GM12864 (cell line): ENCODE measurements at regions not wholly inside any gene's neighbourhood (a gene's known extent, or its start where the extent isn't known, plus 50 kb on each side); places are given as distances from the start of the nearest gene placed in this dataset.

ENCODE experiments used
- DNase-seq: peaks from one replicate; pipeline ENCODE4 v3.0.0-alpha.2; 2011; ENCODE audit warnings: low read depth
- H3K4me3 ChIP-seq: 2 replicates; pipeline ENCODE4 v1.5.1; 2011; ENCODE audit warnings: mild to moderate bottlenecking, low read depth, low read length, control low read depth
- TF ChIP-seq, protein P1 (sequence below): IDR thresholded peaks from 2 replicates; pipeline ENCODE4 v1.5.1; 2011; ENCODE audit warnings: low read depth, mild to moderate bottlenecking, moderate library complexity, low read length, control low read depth, inconsistent platforms; ENCODE audit errors: missing control alignments

DNA sequence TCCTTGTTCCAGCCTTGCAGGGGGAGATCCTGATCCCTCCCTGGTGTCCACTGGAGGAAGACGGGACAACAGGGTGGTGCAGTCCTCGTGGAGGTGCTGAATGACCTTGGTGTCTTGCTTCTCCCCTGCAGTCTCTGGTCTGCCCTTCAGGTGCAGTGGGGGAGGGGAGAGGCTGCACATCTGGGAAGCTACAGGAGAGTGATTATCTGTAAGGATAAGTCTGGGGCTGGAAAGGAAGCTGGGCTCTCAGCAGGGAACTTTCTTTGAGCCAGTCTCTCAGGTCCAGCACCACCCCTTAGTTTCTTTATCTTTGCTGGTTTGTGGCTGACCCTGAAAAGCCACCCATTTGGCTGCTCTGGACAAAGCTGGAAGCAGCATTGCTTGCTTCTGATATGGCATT, 275.6 kb downstream of the CCSER2 start:
- TF ChIP-seq, protein P1, sequence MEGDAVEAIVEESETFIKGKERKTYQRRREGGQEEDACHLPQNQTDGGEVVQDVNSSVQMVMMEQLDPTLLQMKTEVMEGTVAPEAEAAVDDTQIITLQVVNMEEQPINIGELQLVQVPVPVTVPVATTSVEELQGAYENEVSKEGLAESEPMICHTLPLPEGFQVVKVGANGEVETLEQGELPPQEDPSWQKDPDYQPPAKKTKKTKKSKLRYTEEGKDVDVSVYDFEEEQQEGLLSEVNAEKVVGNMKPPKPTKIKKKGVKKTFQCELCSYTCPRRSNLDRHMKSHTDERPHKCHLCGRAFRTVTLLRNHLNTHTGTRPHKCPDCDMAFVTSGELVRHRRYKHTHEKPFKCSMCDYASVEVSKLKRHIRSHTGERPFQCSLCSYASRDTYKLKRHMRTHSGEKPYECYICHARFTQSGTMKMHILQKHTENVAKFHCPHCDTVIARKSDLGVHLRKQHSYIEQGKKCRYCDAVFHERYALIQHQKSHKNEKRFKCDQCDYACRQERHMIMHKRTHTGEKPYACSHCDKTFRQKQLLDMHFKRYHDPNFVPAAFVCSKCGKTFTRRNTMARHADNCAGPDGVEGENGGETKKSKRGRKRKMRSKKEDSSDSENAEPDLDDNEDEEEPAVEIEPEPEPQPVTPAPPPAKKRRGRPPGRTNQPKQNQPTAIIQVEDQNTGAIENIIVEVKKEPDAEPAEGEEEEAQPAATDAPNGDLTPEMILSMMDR: no peak

DNA sequence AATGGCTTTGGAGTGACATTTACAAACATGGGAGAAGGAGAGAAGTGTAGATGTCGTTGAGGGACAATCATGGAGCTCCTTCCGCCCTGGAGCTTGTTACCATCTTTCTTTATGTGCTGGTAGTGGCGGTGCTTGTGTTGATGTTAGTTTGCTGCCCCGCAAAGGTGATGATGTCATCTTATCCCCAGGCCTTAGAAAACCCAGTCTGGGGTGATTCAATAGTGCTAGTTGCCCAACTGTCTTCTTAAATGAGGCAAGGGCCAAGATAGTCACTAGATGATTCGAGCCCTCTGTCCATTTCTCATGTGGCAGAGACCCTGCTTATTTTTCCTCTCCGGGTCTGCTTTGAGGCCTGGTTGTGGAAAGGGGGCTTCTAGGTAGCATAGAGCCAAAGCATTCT, 277.4 kb downstream of the CCSER2 start:
- DNase-seq: no peak
- TF ChIP-seq, protein P1: no peak
- no peak overlapping the region for H3K4me3 ChIP-seq

More for the DNA sequence above, 275.6 kb downstream of the CCSER2 start:
- DNase-seq: no peak
- H3K4me3 ChIP-seq: no peak overlapping the region

GRCh38 chr10:84606428-84606827, 278.0 kb downstream of the CCSER2 start:
- DNase-seq: no peak
- TF ChIP-seq, protein P1: no peak
- H3K4me3 ChIP-seq: no peak overlapping the region

GRCh38 chr10:84607044-84607443, 278.7 kb downstream of the CCSER2 start:
- H3K4me3 ChIP-seq: no peak overlapping the region
- no peak for DNase-seq
- TF ChIP-seq, protein P1: no peak

- TF ChIP-seq, protein P1: no peak
- H3K4me3 ChIP-seq: no peak overlapping the region
- no peak for DNase-seq
Measured at GRCh38 chr10:84607523-84607922, 279.1 kb downstream of the CCSER2 start.

- no peak for DNase-seq
- H3K4me3 ChIP-seq: no peak overlapping the region
- TF ChIP-seq, protein P1: no peak
Measured at GRCh38 chr10:84608126-84608525, 279.7 kb downstream of the CCSER2 start.

- TF ChIP-seq, protein P1: peak; percentile 28
- no peak for DNase-seq
- no peak overlapping the region for H3K4me3 ChIP-seq
Measured at GRCh38 chr10:84613336-84614021, 285.1 kb downstream of the CCSER2 start.
